ENCODE measurements at regions not wholly inside any gene's neighbourhood (a gene's known extent, or its start where the extent isn't known, plus 50 kb on each side); places are given as distances from the start of the nearest gene placed in this dataset.

- TF ChIP-seq TSHZ1 (tag by site-specific recombination; IDR thresholded peaks at IDR 0.05; ENCODE audit: borderline replicate concordance) (no peak), CTCF (tag by site-specific recombination; IDR thresholded peaks at IDR 0.05) (no peak), SP2 (tag by site-specific recombination; IDR thresholded peaks at IDR 0.05) (no peak)
These were observed 50.6 kb upstream of the GLDC start for GRCh38 chr9:6696178-6696577.

All from HEK293 (cell line).